GM10266 (cell line): ENCODE measurements at regions not wholly inside any gene's neighbourhood (a gene's known extent, or its start where the extent isn't known, plus 50 kb on each side); places are given as distances from the start of the nearest gene placed in this dataset.

Source experiments
- DNase-seq: peaks from one replicate; pipeline ENCODE4 v3.0.0; 2012; ENCODE audit errors: extremely low spot score
- TF ChIP-seq, protein P1 (sequence below): IDR thresholded peaks from 2 replicates; pipeline ENCODE4 v1.5.1; 2012; ENCODE audit warnings: mild to moderate bottlenecking, low read depth; ENCODE audit not compliant: control insufficient read depth, insufficient read depth; ENCODE audit errors: missing control alignments

DNA sequence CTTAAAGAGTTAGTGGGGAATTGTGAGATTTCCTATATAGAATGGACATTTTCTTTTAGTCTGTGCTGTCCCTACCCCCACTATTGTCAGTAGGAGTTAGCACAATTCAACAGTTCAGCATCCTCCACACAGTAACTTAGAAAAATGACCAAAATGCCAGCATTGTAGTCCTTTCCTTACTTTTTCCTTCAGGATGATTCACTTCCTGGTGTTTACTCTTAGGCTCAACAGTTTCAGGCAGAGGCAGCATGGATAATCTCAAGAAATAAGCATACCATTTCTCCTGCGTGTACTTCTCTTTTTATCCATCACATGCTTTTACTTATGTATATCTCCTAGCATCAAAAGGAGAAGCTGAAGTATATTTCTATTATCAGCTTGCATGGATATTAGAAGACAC is 683.4 kb downstream of the SLC16A7 start:
- no peak for DNase-seq
- TF ChIP-seq, protein P1, sequence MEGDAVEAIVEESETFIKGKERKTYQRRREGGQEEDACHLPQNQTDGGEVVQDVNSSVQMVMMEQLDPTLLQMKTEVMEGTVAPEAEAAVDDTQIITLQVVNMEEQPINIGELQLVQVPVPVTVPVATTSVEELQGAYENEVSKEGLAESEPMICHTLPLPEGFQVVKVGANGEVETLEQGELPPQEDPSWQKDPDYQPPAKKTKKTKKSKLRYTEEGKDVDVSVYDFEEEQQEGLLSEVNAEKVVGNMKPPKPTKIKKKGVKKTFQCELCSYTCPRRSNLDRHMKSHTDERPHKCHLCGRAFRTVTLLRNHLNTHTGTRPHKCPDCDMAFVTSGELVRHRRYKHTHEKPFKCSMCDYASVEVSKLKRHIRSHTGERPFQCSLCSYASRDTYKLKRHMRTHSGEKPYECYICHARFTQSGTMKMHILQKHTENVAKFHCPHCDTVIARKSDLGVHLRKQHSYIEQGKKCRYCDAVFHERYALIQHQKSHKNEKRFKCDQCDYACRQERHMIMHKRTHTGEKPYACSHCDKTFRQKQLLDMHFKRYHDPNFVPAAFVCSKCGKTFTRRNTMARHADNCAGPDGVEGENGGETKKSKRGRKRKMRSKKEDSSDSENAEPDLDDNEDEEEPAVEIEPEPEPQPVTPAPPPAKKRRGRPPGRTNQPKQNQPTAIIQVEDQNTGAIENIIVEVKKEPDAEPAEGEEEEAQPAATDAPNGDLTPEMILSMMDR: no peak

DNA sequence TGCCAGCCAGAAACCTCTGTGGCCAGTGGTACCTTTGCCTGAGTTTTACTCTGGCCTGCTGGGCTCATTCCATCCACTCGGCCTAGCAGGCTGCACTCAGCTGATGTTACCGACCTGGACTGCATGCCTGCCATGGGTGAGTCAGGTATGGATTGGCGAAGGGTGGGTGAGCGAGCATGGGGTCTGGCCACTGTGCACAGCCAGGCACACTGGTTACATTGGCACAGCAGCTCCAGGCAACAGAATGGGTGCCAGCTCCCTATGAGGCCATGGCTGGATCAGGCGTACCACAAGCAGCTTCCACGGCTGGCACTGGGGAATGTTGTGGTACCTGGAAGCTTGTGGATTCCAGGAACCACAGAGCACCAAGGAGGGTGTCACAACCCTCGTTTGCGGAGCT is 685.7 kb downstream of the SLC16A7 start:
- TF ChIP-seq, protein P1: no peak
- no peak for DNase-seq

DNA sequence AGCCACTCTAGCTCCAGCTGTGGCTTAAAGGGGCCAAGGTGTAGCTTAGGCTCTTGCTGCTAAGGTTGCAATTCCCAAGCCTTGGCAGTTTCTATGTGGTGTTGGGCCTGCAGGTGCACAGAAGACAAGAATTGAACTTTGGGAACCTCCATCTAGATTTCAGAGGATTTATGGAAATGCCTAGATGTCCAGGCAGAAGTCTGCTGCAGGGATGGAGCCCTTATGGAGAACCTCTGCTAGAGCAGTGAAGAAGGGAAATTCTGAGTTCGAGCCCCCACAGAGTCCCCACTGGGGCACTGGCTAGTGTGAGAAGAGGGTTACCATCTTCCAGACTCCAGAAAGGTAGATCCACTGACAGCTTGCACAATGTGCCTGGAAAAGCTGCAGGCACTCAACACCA is 694.7 kb downstream of the SLC16A7 start:
- TF ChIP-seq, protein P1: no peak
- DNase-seq: no peak

DNA sequence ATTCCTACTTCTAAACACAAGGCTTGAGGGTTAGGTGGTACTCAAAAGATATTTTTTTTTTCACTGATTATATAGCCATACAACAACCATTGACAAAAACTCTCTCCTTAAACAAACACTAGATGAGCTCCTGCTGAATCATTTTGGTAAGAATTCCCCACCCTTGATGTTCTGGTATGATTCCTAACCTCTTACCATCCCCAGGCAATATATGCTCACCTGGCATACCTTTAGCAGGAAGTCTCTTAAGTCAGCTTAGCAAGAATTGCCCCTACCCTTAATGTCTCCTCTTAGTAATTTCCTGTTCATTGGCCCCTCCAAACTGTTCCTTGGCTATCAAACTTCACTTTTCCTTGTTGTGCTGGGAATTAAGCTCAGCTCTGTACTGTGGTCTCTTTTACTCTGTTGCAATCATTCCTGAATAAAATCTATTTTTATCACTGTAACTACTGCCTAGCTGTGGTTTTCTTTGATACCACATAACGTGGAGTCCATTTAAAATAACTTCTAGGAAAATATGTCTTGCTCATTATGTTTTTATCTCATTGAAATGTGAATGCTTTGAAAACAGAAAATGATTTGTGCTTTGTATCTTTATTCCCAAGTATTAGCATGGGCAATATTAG is 712.6 kb downstream of the SLC16A7 start:
- DNase-seq: no peak
- TF ChIP-seq, protein P1: no peak

DNA sequence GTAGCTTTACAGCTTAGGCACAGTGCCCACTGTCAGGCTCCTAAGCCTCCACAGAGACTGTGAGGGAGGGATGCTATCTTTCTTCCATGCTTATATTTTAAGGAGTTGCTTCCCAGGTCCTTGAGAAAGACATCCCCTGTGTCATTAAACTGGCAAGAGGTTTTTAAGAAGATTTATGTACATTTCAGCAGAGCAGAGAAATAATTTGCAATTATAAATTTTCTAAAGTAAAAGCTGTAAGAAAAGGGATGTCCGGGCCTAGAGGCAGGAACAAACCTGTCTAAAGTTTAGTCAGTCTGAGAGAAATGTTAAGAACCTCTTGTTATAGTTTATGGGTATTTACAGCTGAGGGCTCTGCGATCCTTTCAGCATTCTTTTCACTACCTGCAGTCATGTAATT is 716.1 kb downstream of the SLC16A7 start:
- no peak for DNase-seq
- TF ChIP-seq, protein P1: no peak

DNA sequence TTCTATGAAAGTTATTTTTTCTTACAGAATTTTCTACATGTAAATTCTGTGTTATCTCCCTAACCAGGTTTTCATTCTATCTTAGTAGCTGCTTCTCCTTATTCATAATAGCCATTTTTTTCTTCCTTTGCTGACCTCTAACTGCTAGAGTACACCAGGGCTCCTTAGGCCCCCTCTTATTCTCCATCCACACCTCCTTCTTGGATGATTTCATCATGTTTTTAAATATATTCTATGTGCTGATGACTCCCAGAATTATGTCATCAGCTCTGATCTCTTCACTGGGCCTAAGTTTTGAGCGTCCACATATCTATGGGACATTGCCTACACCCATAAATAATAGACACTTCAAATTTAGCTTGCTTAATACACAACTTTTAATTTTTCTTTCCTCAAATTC is 721.5 kb downstream of the SLC16A7 start:
- no peak for DNase-seq
- TF ChIP-seq, protein P1: no peak

DNA sequence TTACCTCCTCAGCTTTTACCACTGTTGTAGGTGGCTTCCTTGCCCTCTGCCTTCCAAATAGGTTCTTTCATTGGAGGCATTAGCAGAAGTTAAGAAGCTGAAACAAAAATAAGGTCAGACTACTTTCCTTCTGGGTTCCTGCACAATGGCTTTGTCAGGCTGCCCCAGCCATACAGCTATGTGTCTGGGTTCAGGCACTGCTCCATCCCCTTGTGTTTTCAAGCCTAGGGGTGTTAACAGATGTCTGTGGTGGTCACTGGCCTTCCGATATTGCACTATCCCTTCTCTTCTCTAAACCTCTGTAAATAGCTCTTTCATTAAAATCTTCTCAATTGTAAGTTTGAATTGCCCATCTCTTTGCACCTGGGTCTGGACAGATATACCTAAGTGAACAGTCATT is 728.9 kb downstream of the SLC16A7 start:
- DNase-seq: no peak
- TF ChIP-seq, protein P1: no peak
